ENCODE measurements at regions not wholly inside any gene's neighbourhood (a gene's known extent, or its start where the extent isn't known, plus 50 kb on each side); places are given as distances from the start of the nearest gene placed in this dataset.

DNA sequence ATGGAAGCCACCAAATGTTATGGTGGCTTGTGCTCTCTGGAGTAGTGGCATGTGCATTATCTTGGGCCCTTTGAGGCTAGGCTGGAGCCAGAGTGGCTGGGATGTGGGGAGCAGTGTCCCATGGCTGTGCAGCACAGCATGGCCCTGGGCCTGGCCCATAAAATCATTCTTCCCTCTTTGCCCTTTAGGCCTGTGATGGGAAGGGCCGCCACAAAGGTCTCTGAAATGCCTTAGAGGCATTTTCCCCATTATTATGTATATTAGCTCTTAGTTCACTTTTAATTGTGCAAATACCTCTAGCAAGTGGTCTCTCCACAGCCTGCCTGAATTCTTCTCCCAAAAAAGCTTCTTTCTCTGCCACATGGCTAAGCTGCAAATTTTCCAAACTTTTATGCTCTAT lies 297.3 kb upstream of the IRAK1BP1 start:
- Histone ChIP-seq H3K4me3 (ENCODE audit: low read depth in 2 of 2, low read length in 1 of 2) (no peak overlapping the region), H3K4me2 (no peak overlapping the region), H3K9me3 (no peaks in the 10 kb centered on the region; the same call in 1 of the 2 replicates), H3K79me2 (ENCODE audit: insufficient read depth) (no peaks in the 10 kb centered on the region), H3K4me1 (ENCODE audit: control insufficient read depth in 1 of 2, insufficient read depth in 2 of 2, low read depth in 1 of 2, low read length in 1 of 2) (no peaks in the 10 kb centered on the region), H2AFZ (ENCODE audit: low read depth) (no peak overlapping the region), H3K27me3 (ENCODE audit: insufficient read depth) (no peaks in the 10 kb centered on the region), H3K27ac (ENCODE audit: low read depth in 2 of 2, low read length in 1 of 2) (no peak overlapping the region), H3F3A (replicated peaks; ENCODE audit: insufficient read depth) (no peaks in the 10 kb centered on the region), H3K36me3 (replicated peaks in 1 of 2; ENCODE audit: control insufficient read depth in 1 of 2, insufficient read depth in 2 of 2, low read length in 1 of 2) (peaks cover 0 to 6% of the 10 kb centered on the region in 2 experiments), H4K20me1 (ENCODE audit: insufficient read depth) (no peaks in the 10 kb centered on the region), H3K9ac (no peak overlapping the region), H3K9me2 (no peaks in the 10 kb centered on the region)
- ChIA-PET CTCF (no interaction called here), POLR2A (no interaction called here)
- TF ChIP-seq FOSL2 (IDR thresholded peaks at IDR 0.05; ENCODE audit: borderline replicate concordance, low read depth): no peak
- TF ChIP-seq RFX5 (IDR thresholded peaks at IDR 0.05; ENCODE audit: low read length): no peak
- no peak for DNase-seq
- 88% methylated on average over 1 of the region's 1 CpG for whole genome bisulfite sequencing (ENCODE audit: low lambda C conversion rate)

DNA sequence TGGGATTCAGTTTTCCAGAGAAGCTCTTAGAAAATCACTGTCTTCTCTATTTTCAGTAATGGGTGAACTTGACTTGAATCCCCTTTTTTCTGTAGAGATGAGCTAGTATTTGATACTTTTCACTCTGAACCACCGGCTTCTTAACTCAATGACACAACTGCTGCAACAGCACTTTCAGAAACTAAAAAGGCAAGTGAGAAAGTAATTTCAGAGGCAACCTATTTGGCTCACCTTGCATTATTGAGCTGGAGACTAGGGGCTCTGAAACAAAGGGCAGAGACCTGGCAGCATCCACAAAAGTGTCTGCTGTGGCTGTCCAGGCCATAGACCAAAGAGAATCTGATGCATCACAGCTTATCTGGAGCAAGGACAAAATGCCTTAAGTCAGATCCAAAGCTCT lies 289.8 kb upstream of the IRAK1BP1 start:
- no peaks in the 10 kb centered on the region for H4K20me1 ChIP-seq (ENCODE audit: insufficient read depth)
- no peaks in the 10 kb centered on the region for H3K9me3 ChIP-seq
- H3K4me1 ChIP-seq (ENCODE audit: control insufficient read depth in 1 of 2, insufficient read depth in 2 of 2, low read depth in 1 of 2, low read length in 1 of 2): no peaks in the 10 kb centered on the region
- no peaks in the 10 kb centered on the region for H3K36me3 ChIP-seq (replicated peaks in 1 of 2; ENCODE audit: control insufficient read depth in 1 of 2, insufficient read depth in 2 of 2, low read length in 1 of 2)
- H3K79me2 ChIP-seq (ENCODE audit: insufficient read depth): no peaks in the 10 kb centered on the region
- no peak overlapping the region for H3K27ac ChIP-seq (ENCODE audit: low read depth in 2 of 2, low read length in 1 of 2)
- no peaks in the 10 kb centered on the region for H3K27me3 ChIP-seq (ENCODE audit: insufficient read depth)
- H3F3A ChIP-seq (replicated peaks; ENCODE audit: insufficient read depth): peaks cover 4% of the 10 kb centered on the region
- H3K9ac ChIP-seq: no peak overlapping the region
- TF ChIP-seq, protein P1, sequence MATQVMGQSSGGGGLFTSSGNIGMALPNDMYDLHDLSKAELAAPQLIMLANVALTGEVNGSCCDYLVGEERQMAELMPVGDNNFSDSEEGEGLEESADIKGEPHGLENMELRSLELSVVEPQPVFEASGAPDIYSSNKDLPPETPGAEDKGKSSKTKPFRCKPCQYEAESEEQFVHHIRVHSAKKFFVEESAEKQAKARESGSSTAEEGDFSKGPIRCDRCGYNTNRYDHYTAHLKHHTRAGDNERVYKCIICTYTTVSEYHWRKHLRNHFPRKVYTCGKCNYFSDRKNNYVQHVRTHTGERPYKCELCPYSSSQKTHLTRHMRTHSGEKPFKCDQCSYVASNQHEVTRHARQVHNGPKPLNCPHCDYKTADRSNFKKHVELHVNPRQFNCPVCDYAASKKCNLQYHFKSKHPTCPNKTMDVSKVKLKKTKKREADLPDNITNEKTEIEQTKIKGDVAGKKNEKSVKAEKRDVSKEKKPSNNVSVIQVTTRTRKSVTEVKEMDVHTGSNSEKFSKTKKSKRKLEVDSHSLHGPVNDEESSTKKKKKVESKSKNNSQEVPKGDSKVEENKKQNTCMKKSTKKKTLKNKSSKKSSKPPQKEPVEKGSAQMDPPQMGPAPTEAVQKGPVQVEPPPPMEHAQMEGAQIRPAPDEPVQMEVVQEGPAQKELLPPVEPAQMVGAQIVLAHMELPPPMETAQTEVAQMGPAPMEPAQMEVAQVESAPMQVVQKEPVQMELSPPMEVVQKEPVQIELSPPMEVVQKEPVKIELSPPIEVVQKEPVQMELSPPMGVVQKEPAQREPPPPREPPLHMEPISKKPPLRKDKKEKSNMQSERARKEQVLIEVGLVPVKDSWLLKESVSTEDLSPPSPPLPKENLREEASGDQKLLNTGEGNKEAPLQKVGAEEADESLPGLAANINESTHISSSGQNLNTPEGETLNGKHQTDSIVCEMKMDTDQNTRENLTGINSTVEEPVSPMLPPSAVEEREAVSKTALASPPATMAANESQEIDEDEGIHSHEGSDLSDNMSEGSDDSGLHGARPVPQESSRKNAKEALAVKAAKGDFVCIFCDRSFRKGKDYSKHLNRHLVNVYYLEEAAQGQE (IDR thresholded peaks at IDR 0.05; ENCODE audit: low read depth, low read length): no peak
- TF ChIP-seq, protein P2, sequence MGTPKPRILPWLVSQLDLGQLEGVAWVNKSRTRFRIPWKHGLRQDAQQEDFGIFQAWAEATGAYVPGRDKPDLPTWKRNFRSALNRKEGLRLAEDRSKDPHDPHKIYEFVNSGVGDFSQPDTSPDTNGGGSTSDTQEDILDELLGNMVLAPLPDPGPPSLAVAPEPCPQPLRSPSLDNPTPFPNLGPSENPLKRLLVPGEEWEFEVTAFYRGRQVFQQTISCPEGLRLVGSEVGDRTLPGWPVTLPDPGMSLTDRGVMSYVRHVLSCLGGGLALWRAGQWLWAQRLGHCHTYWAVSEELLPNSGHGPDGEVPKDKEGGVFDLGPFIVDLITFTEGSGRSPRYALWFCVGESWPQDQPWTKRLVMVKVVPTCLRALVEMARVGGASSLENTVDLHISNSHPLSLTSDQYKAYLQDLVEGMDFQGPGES (IDR thresholded peaks at IDR 0.05; ENCODE audit: low read depth, low read length): no peak
- no peaks in the 10 kb centered on the region for H3K9me2 ChIP-seq
- no peak overlapping the region for H2AFZ ChIP-seq (ENCODE audit: low read depth)
- CTCF ChIA-PET: no interaction called here
- no peak for DNase-seq
- POLR2A ChIA-PET: no interaction called here
- H3K4me2 ChIP-seq: no peak overlapping the region
- no peak overlapping the region for H3K4me3 ChIP-seq (ENCODE audit: low read depth in 2 of 2, low read length in 1 of 2)
- whole genome bisulfite sequencing (ENCODE audit: low lambda C conversion rate): 88% methylated on average over 1 of the region's 1 CpG

DNA sequence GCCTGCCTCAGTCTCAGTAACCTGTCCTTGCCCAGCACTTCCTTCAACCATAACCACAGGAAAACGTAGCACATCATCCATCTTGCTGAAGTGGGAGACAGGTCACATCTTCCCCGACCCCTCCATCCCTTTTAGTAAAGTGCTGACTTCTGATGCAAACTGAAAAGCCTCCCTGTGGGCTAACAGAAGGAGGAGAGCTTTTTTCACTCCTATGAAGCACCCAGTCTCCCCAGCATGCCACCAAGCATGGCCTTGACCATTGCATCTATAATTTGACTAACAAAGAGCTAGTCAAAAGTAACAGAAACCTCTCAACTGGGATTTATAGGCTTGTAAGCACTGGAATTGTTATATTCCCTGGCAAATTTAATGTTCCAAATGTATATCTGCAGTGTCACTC lies 288.9 kb upstream of the IRAK1BP1 start:
- Histone ChIP-seq H2AFZ (ENCODE audit: low read depth) (no peak overlapping the region), H3F3A (replicated peaks; ENCODE audit: insufficient read depth) (peaks cover 4% of the 10 kb centered on the region), H3K9ac (no peak overlapping the region), H3K4me3 (ENCODE audit: low read depth in 2 of 2, low read length in 1 of 2) (no peak overlapping the region), H4K20me1 (ENCODE audit: insufficient read depth) (no peaks in the 10 kb centered on the region), H3K9me2 (no peaks in the 10 kb centered on the region), H3K27ac (ENCODE audit: low read depth in 2 of 2, low read length in 1 of 2) (no peak overlapping the region), H3K36me3 (replicated peaks in 1 of 2; ENCODE audit: control insufficient read depth in 1 of 2, insufficient read depth in 2 of 2, low read length in 1 of 2) (no peaks in the 10 kb centered on the region), H3K27me3 (ENCODE audit: insufficient read depth) (no peaks in the 10 kb centered on the region), H3K4me1 (ENCODE audit: control insufficient read depth in 1 of 2, insufficient read depth in 2 of 2, low read depth in 1 of 2, low read length in 1 of 2) (no peaks in the 10 kb centered on the region), H3K9me3 (no peaks in the 10 kb centered on the region), H3K4me2 (no peak overlapping the region), H3K79me2 (ENCODE audit: insufficient read depth) (no peaks in the 10 kb centered on the region)
- DNase-seq: no peak
- TF ChIP-seq EZH2phosphoT487 (IDR thresholded peaks at IDR 0.05; ENCODE audit: borderline replicate concordance, low read depth): no peak
- TF ChIP-seq FOXJ3 (CRISPR knock-in tag; IDR thresholded peaks at IDR 0.05): no peak
- TF ChIP-seq, protein P2 (IDR thresholded peaks at IDR 0.05; ENCODE audit: low read depth, low read length): no peak
- TF ChIP-seq GABPA (IDR thresholded peaks at IDR 0.05; ENCODE audit: low read depth): no peak
- TF ChIP-seq, protein P1 (IDR thresholded peaks at IDR 0.05; ENCODE audit: low read depth, low read length): no peak
- TF ChIP-seq, protein P3, sequence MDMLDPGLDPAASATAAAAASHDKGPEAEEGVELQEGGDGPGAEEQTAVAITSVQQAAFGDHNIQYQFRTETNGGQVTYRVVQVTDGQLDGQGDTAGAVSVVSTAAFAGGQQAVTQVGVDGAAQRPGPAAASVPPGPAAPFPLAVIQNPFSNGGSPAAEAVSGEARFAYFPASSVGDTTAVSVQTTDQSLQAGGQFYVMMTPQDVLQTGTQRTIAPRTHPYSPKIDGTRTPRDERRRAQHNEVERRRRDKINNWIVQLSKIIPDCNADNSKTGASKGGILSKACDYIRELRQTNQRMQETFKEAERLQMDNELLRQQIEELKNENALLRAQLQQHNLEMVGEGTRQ (IDR thresholded peaks at IDR 0.05; ENCODE audit: borderline replicate concordance, low read depth, low read length): no peak
- POLR2A ChIA-PET: no interaction called here
- WGBS (ENCODE audit: low lambda C conversion rate): 43% methylated on average over 2 of the region's 2 CpGs
- CTCF ChIA-PET: interaction anchor here (0.8 kb wide), 1 partner anchor 864 kb away, joined by 4 read pairs; no protein-coding TSS in a partner anchor
